ENCODE measurements at regions not wholly inside any gene's neighbourhood (a gene's known extent, or its start where the extent isn't known, plus 50 kb on each side); places are given as distances from the start of the nearest gene placed in this dataset.

DNA sequence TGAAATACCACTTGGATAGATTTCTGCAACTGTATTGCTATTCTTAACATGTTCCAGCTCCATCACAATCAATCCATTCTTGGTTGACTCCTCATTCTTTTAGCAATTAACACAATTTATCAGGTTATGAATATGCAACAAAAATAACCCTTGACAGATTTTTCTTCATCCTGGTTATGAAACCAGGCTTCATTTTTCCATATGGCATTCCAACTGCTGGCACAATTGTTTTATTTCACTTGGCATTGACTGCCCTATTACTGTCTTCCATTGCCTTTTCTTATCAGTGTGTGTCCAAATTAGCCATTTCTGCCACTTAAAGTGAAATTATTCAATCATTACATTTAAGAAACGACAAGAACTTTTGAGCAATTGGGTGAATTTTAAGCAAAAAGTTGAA is 388.8 kb upstream of the EPHA5 start:
- ATAC-seq, result no peak
- TF ChIP-seq BACH2 (CRISPR knock-in tag; IDR thresholded peaks at IDR 0.05; ENCODE audit: borderline replicate concordance) (no peak), RARB (CRISPR knock-in tag; IDR thresholded peaks at IDR 0.05) (no peak), ISL1 (CRISPR knock-in tag; IDR thresholded peaks at IDR 0.05) (no peak), ZFP3 (CRISPR knock-in tag; IDR thresholded peaks at IDR 0.05) (no peak), ESRRG (CRISPR knock-in tag; IDR thresholded peaks at IDR 0.05) (no peak), ZFP30 (CRISPR knock-in tag; IDR thresholded peaks at IDR 0.05) (no peak), ZNF565 (CRISPR knock-in tag; conservative IDR thresholded peaks at IDR 0.05; ENCODE audit: low read depth) (no peak), ZC3H10 (CRISPR knock-in tag; IDR thresholded peaks at IDR 0.05) (no peak)
- TF ChIP-seq, protein P1, sequence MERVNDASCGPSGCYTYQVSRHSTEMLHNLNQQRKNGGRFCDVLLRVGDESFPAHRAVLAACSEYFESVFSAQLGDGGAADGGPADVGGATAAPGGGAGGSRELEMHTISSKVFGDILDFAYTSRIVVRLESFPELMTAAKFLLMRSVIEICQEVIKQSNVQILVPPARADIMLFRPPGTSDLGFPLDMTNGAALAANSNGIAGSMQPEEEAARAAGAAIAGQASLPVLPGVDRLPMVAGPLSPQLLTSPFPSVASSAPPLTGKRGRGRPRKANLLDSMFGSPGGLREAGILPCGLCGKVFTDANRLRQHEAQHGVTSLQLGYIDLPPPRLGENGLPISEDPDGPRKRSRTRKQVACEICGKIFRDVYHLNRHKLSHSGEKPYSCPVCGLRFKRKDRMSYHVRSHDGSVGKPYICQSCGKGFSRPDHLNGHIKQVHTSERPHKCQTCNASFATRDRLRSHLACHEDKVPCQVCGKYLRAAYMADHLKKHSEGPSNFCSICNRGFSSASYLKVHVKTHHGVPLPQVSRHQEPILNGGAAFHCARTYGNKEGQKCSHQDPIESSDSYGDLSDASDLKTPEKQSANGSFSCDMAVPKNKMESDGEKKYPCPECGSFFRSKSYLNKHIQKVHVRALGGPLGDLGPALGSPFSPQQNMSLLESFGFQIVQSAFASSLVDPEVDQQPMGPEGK (CRISPR knock-in tag; IDR thresholded peaks at IDR 0.05; ENCODE audit: borderline replicate concordance), result no peak

- no peak for ATAC-seq
- TF ChIP-seq, protein P2, sequence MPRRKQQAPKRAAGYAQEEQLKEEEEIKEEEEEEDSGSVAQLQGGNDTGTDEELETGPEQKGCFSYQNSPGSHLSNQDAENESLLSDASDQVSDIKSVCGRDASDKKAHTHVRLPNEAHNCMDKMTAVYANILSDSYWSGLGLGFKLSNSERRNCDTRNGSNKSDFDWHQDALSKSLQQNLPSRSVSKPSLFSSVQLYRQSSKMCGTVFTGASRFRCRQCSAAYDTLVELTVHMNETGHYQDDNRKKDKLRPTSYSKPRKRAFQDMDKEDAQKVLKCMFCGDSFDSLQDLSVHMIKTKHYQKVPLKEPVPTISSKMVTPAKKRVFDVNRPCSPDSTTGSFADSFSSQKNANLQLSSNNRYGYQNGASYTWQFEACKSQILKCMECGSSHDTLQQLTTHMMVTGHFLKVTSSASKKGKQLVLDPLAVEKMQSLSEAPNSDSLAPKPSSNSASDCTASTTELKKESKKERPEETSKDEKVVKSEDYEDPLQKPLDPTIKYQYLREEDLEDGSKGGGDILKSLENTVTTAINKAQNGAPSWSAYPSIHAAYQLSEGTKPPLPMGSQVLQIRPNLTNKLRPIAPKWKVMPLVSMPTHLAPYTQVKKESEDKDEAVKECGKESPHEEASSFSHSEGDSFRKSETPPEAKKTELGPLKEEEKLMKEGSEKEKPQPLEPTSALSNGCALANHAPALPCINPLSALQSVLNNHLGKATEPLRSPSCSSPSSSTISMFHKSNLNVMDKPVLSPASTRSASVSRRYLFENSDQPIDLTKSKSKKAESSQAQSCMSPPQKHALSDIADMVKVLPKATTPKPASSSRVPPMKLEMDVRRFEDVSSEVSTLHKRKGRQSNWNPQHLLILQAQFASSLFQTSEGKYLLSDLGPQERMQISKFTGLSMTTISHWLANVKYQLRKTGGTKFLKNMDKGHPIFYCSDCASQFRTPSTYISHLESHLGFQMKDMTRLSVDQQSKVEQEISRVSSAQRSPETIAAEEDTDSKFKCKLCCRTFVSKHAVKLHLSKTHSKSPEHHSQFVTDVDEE (CRISPR knock-in tag; IDR thresholded peaks at IDR 0.05), result no peak
- TF ChIP-seq TCF4 (CRISPR knock-in tag; IDR thresholded peaks at IDR 0.05; ENCODE audit: borderline replicate concordance) (no peak), OSR1 (CRISPR knock-in tag; IDR thresholded peaks at IDR 0.05) (no peak), ZC3H10 (CRISPR knock-in tag; IDR thresholded peaks at IDR 0.05) (no peak), ISL1 (CRISPR knock-in tag; IDR thresholded peaks at IDR 0.05) (no peak), ZNF565 (CRISPR knock-in tag; conservative IDR thresholded peaks at IDR 0.05; ENCODE audit: low read depth) (no peak), CSDC2 (CRISPR knock-in tag; IDR thresholded peaks at IDR 0.05) (no peak), ZFP30 (CRISPR knock-in tag; IDR thresholded peaks at IDR 0.05) (no peak), ZNF70 (CRISPR knock-in tag; IDR thresholded peaks at IDR 0.05) (no peak), SNAI2 (CRISPR knock-in tag; IDR thresholded peaks at IDR 0.05) (no peak), RARB (CRISPR knock-in tag; IDR thresholded peaks at IDR 0.05) (no peak), TOX (CRISPR knock-in tag; IDR thresholded peaks at IDR 0.05; ENCODE audit: borderline replicate concordance) (no peak), GLIS3 (CRISPR knock-in tag; IDR thresholded peaks at IDR 0.05) (no peak), ZNF8 (CRISPR knock-in tag; IDR thresholded peaks at IDR 0.05) (no peak), ARNTL (CRISPR knock-in tag; IDR thresholded peaks at IDR 0.05; ENCODE audit: borderline replicate concordance, low read depth) (no peak)
- TF ChIP-seq, protein P1 (CRISPR knock-in tag; IDR thresholded peaks at IDR 0.05; ENCODE audit: borderline replicate concordance), result no peak
- TF ChIP-seq, protein P3, sequence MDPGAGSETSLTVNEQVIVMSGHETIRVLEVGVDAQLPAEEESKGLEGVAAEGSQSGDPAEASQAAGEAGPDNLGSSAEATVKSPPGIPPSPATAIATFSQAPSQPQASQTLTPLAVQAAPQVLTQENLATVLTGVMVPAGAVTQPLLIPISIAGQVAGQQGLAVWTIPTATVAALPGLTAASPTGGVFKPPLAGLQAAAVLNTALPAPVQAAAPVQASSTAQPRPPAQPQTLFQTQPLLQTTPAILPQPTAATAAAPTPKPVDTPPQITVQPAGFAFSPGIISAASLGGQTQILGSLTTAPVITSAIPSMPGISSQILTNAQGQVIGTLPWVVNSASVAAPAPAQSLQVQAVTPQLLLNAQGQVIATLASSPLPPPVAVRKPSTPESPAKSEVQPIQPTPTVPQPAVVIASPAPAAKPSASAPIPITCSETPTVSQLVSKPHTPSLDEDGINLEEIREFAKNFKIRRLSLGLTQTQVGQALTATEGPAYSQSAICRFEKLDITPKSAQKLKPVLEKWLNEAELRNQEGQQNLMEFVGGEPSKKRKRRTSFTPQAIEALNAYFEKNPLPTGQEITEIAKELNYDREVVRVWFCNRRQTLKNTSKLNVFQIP (CRISPR knock-in tag; IDR thresholded peaks at IDR 0.05; ENCODE audit: borderline replicate concordance, low read depth), result no peak
- TF ChIP-seq, protein P4, sequence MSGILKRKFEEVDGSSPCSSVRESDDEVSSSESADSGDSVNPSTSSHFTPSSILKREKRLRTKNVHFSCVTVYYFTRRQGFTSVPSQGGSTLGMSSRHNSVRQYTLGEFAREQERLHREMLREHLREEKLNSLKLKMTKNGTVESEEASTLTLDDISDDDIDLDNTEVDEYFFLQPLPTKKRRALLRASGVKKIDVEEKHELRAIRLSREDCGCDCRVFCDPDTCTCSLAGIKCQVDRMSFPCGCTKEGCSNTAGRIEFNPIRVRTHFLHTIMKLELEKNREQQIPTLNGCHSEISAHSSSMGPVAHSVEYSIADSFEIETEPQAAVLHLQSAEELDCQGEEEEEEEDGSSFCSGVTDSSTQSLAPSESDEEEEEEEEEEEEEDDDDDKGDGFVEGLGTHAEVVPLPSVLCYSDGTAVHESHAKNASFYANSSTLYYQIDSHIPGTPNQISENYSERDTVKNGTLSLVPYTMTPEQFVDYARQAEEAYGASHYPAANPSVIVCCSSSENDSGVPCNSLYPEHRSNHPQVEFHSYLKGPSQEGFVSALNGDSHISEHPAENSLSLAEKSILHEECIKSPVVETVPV (CRISPR knock-in tag; IDR thresholded peaks at IDR 0.05), result no peak
Observed at GRCh38 chr4:66055999-66056398, 385.7 kb upstream of the EPHA5 start.

DNA sequence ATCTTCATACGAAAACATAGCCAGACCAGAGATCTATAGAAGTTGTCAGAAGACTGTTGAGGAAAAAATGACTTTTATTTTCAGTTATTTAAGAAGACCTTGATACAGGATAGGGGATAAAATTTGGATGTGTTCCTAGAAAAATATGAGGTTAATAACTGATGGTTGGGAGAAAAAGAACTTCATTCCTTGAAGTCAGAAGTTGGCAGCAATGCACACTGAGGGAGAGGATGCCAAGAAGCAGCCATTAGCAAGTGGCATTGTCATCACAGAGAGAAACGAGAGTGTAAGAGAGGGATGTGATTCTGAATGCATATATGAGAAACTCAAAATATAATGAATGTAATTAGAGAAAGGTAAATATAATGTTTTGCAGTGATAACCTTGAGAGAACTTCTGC is 382.1 kb upstream of the EPHA5 start:
- TF ChIP-seq RARB (CRISPR knock-in tag; IDR thresholded peaks at IDR 0.05), result no peak
- ATAC-seq, result no peak
